ENCODE measurements at regions not wholly inside any gene's neighbourhood (a gene's known extent, or its start where the extent isn't known, plus 50 kb on each side); places are given as distances from the start of the nearest gene placed in this dataset.
"Not testable (repeated sequence)": the region's sequence is repeated elsewhere in the genome, so short reads cannot be mapped to it uniquely, and the experiment has no call there.

- no peak for DNase-seq
Measured at GRCh38 chr2:72028996-72029395, 118.7 kb downstream of the CYP26B1 start.

DNA sequence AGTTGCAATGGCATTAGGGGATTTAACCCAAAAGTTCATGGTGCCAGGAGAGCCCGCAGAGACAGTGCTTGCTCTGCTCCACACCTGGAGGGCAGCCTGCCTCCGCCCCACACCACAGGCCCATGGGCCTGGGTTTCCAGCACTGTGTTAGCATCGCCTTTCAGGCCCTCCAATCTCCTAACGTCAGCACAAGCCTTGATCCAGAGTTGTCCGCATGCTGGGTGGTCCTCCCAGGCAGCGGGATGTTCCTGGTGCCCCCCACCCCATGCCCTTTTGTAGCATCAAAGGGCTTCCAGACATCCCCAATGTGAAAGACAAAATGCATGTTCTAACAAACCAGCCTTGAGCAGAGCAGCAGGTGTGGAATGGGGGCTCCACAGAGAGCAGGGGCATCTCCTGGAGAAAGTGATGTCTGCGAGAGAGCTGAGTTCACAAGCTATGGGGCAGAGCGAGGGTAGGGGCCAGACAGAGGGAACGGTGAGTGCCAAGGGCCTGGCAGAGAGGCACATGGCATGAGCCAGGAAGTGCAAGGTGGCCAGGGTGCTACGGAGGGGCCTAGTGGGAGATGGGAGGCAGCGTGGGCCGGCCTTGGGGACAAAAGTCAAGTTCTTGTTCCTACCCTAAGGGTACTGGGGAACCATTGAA lies 119.2 kb downstream of the CYP26B1 start:
- DNase-seq = no peak

GRCh38 chr2:72027426-72028161 lies 120.1 kb downstream of the CYP26B1 start:
- no peak for DNase-seq

DNA sequence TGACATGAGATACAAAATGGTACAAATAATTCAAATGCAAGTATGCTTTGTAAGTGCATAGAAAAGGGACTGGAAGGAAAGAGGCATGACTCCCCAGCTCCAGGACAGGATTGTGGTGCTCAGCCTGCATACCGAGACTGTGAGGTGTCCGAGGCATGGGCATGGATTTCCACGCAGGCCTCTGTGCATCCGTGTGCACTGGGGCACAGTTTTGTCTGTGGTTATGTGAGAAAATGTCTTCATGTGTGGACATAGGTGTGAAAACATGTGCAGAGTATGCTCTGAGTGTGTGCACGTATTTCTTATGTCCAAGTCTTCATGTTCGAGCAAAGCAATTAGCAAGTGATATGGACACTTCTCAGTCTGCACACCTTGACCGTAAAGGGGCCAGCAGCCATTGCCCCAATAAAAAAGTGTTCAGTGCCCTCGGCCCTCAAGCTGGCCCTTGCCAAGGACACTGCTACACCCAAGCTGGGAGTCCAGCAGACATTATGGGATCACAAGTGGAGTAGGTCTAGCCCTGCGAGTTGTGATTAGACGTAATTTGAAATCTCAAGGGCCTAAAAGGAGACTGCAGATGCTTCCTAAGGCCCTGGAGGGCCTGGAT lies 120.7 kb downstream of the CYP26B1 start:
- DNase-seq = no peak

DNA sequence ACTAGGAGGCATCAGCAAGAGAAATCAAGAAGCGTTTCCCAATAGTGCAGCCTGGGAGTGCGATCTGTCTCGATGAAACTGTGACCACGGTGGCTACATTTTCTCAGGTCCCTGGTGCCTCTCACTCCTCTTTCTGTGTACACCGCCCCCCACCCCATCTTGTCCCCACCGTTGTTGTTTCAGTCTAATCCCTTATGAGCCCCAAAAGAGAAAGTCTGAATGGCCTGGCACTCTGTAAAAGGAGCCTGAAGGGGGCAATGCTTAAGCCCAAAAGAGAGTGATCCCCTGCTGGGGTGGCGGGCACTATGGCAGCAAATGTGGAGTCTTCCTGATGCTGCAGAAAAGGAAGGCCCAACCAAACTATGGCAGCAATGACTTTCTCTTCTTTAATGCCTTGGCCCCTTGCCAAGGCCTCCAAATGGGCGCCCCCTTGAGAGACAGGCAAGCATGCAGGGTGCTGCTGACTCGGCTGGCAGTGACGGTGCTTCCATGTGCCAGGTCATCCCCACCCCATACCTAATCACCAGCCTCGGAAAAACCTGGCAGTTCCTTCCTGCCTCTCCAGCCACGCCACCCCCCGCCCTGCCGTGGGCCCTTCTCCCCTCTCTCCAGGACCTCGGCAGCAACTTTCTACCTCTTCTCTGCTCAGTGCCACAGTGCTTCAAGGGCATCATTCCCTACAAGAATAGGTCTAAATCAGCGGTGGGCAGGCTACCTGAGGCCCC lies 123.0 kb downstream of the CYP26B1 start:
- no peak for DNase-seq

- DNase-seq = no peak
Measured at GRCh38 chr2:72023678-72024390, 123.8 kb downstream of the CYP26B1 start.

- not testable (repeated sequence) for DNase-seq
Measured at GRCh38 chr2:72021371-72021770, 126.3 kb downstream of the CYP26B1 start.

- DNase-seq = no peak
Measured at GRCh38 chr2:72015266-72015665, 132.4 kb downstream of the CYP26B1 start.

DNA sequence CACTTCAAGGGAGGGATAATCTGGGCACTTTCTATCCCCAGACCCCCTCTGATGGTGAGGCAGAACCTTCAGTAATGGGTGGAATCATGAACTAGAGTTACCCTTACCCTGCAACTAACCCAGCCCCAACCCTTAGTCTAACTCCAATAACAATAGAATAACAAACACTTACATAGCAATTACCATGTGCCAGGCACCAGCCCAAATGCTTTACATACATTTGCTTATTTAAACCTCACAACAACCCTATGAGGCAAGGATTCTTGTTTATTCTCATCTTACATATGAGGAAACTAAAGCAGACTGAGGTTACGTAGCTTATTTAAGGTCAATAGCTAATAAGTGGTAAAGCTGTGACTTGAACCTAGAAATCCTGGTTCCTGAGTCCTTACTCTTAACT lies 132.8 kb downstream of the CYP26B1 start:
- no peak for DNase-seq

DNA sequence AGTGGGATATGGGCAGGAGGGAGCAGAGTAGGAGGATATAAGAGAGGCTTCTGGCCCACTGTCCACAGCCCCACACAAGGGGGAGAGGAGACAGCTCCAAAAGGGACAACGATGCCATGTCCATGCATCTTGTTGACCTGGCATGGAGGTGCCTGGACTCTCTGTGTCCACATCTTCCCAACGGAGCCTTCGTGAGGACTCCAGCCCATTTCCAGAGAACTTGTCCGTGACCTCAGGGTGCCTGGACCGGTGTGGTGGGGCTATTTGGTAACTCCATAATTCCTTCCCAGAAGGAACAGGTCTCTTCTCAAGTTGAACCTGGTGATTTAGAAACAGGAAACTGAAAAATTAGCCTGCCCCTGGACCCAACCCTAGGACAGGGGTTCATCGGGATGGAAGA lies 133.9 kb downstream of the CYP26B1 start:
- no peak for DNase-seq

DNA sequence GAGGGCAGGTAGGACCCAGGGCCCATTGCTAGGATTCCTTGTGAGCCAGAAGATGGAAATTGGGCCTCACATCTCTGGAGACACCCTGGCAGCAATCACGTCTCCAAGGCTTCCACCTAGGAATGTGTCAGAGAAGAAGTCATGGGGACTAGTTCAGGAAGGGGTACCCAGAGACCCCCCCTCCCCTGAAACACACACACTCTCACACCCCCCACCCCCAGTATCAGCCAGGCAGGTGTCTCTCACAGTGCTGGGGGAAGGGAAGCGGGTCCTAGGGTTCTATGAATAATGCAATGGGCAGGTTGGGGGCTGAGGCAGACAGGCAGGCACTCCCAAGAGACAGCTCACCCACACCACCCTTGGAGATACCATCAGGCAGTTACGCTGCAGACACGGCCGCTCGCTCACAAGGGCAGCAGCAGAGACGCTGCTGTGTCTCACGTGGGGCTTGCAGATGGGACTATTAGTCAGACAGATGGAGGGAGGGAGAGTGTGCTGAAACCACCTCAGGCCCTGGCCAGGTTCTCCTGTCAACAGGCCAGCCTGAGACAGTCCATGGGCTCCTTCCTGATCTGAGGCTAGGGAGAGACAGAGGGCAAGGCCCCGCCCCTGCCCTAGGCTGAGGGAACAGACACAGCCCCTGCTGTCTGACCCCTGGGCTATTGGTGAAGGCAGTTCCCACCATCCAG lies 134.6 kb downstream of the CYP26B1 start:
- no peak for DNase-seq

DNA sequence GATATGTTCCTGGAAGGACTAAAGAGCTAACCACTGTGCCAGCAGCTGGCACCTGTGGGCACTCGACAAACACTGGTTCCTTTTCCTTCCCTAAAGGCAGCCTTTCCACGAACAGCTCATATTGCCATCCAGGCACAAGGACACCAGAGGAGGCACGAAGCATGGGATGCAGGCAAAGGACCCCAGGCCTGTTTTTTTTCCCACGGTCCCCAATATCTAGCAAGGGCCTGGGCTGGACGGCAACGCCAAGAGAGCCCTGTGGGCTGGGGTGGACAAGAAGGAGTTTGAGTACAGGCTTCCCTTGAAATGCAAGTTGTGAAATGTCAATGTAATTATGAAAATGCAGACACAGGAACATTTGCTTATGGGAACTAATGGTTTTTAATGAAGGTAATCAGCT lies 135.9 kb downstream of the CYP26B1 start:
- no peak for DNase-seq

DNA sequence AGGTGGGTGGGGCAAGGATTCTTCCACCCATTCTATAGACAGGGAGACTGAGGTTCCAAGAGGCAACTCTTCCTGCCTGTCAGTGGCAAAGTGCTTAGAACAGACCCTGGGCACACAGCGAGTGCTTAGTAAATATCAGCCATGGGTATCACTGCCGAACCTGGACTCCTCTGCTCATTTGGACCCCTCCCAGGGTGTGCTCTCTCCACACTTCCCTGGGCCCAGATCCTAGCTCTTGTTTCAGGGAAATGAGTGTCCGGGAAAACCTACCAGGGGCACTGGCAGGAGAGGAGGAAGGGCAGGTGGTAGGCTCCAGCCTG lies 136.3 kb downstream of the CYP26B1 start:
- DNase-seq = no peak

GRCh38 chr2:72010647-72011369 lies 136.9 kb downstream of the CYP26B1 start:
- no peak for DNase-seq

GRCh38 chr2:72008608-72009007 lies 139.1 kb downstream of the CYP26B1 start:
- no peak for DNase-seq

GRCh38 chr2:72007402-72007801 lies 140.3 kb downstream of the CYP26B1 start:
- no peak for DNase-seq

- no peak for DNase-seq
Measured at GRCh38 chr2:72006188-72006736, 141.4 kb downstream of the CYP26B1 start.

GRCh38 chr2:72004976-72005375 lies 142.7 kb downstream of the CYP26B1 start:
- DNase-seq = no peak

DNA sequence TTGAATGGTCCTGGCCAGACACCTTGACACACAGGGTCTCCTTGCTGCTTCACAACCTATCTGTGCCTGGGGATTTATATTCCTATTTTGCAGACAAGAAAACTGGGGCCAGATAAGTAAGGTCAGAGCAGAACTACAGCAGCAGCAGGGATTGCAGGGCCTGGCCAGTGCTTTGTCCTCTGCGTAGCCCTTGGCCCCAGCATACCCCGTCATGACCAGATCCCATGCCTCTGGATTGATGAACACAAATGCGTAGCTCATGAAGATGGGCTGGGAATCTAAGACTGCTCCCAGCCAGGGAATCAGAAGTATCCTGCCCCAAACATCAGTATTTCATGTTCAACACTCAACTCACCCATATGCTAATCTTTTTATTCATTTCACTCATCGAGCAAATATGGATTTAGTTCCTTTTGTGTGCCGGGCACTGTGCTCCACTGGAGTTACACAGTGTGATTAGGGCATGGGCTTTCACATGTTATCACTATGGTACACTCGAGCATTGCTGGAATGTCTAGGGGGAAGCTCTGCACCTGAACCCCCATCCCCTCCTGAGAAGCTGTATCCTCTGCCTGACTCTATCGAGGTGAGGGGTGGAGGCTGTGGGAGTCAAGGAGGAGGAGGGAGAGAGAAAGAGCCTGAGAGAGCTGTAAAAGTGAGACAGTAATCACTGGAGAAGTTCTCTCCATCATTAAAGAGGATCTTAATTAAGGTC lies 143.3 kb downstream of the CYP26B1 start:
- DNase-seq = no peak

- DNase-seq = no peak
Measured at GRCh38 chr2:72003796-72004195, 143.9 kb downstream of the CYP26B1 start.

DNA sequence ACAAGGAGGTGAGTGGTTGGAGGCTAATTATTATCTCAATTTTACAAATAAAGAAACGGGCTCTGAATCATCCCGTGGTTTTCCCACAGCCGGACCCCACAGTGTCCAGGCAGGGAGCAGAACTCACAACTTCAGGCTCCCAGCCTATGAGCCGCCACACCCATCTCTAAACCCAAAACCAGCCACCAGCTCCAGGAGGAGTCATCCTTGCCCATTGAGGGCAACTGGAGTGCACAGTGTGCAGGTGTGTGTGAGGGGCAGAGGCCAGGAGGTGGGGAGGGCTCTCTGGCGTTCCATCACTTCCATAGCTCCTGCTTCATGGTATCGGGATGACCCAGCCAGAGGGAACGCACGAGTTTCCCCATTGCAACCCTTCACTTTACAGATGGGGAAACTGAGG lies 144.5 kb downstream of the CYP26B1 start:
- DNase-seq = no peak
